ENCODE measurements at regions not wholly inside any gene's neighbourhood (a gene's known extent, or its start where the extent isn't known, plus 50 kb on each side); places are given as distances from the start of the nearest gene placed in this dataset.
"Not testable (repeated sequence)": the region's sequence is repeated elsewhere in the genome, so short reads cannot be mapped to it uniquely, and the experiment has no call there.

- DNase-seq (ENCODE audit: low spot score); H3K4me1 Mint-ChIP-seq (ENCODE audit: low read depth); H3K36me3 Mint-ChIP-seq (ENCODE audit: low read depth); H3K4me3 Mint-ChIP-seq; H3K9me3 Mint-ChIP-seq; H3K27me3 Mint-ChIP-seq (ENCODE audit: insufficient read depth); H3K27ac Mint-ChIP-seq; intact Hi-C loops (cut with micrococcal nuclease): not testable (repeated sequence)
These were observed 432.1 kb downstream of the CNTNAP3B start for GRCh38 chr9:41697080-41697479.

- not testable (repeated sequence) for H3K4me3 Mint-ChIP-seq, H3K27ac Mint-ChIP-seq
These were observed 449.9 kb downstream of the CNTNAP3B start for GRCh38 chr9:41679312-41679711.

GRCh38 chr9:41663497-41664036, 465.7 kb downstream of the CNTNAP3B start:
- H3K27ac Mint-ChIP-seq; H3K4me1 Mint-ChIP-seq (ENCODE audit: low read depth); DNase-seq (ENCODE audit: low spot score); H3K4me3 Mint-ChIP-seq; H3K9me3 Mint-ChIP-seq; H3K27me3 Mint-ChIP-seq (ENCODE audit: insufficient read depth); intact Hi-C loops (cut with micrococcal nuclease); H3K36me3 Mint-ChIP-seq (ENCODE audit: low read depth): not testable (repeated sequence)

More at GRCh38 chr9:41679312-41679711, 449.9 kb downstream of the CNTNAP3B start:
- H3K4me1 Mint-ChIP-seq (ENCODE audit: low read depth); DNase-seq (ENCODE audit: low spot score); intact Hi-C loops (cut with micrococcal nuclease); H3K9me3 Mint-ChIP-seq; H3K27me3 Mint-ChIP-seq (ENCODE audit: insufficient read depth); H3K36me3 Mint-ChIP-seq (ENCODE audit: low read depth): not testable (repeated sequence)

DNA sequence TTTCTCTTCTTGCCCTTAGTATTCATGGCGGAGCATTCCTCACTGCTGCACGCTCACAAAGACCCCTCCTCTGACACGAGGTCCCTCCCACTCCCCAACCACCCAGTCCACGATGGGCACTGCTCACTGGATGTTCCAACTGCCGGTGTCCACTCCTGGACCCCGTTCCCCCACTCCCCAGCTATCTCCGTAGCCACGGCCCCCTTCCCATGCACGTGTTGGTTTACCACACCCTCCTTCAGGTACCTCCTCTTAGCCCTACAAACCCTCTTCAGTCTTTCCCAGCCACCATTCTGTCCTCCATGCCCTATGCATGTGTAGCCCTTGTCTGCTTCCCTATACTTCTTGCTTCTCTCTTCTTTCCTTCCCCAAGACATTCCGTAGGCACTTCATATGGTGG, 469.6 kb upstream of the ZNG1F start:
- intact Hi-C loops (cut with micrococcal nuclease); DNase-seq (ENCODE audit: low spot score); H3K27ac Mint-ChIP-seq; H3K9me3 Mint-ChIP-seq; H3K36me3 Mint-ChIP-seq (ENCODE audit: low read depth); H3K4me3 Mint-ChIP-seq; H3K27me3 Mint-ChIP-seq (ENCODE audit: insufficient read depth): not testable (repeated sequence)
- H3K4me1 Mint-ChIP-seq (ENCODE audit: low read depth) = peaks cover 11% of the 10 kb centered on the region

GRCh38 chr9:41658116-41658515, 469.0 kb upstream of the ZNG1F start:
- H3K36me3 Mint-ChIP-seq (ENCODE audit: low read depth); intact Hi-C loops (cut with micrococcal nuclease); DNase-seq (ENCODE audit: low spot score); H3K27me3 Mint-ChIP-seq (ENCODE audit: insufficient read depth); H3K4me3 Mint-ChIP-seq; H3K9me3 Mint-ChIP-seq; H3K27ac Mint-ChIP-seq: not testable (repeated sequence)
- peaks cover 16% of the 10 kb centered on the region for H3K4me1 Mint-ChIP-seq (ENCODE audit: low read depth)

GRCh38 chr9:41657141-41657540, 468.0 kb upstream of the ZNG1F start:
- H3K4me3 Mint-ChIP-seq; H3K27me3 Mint-ChIP-seq (ENCODE audit: insufficient read depth); intact Hi-C loops (cut with micrococcal nuclease): not testable (repeated sequence)

DNA sequence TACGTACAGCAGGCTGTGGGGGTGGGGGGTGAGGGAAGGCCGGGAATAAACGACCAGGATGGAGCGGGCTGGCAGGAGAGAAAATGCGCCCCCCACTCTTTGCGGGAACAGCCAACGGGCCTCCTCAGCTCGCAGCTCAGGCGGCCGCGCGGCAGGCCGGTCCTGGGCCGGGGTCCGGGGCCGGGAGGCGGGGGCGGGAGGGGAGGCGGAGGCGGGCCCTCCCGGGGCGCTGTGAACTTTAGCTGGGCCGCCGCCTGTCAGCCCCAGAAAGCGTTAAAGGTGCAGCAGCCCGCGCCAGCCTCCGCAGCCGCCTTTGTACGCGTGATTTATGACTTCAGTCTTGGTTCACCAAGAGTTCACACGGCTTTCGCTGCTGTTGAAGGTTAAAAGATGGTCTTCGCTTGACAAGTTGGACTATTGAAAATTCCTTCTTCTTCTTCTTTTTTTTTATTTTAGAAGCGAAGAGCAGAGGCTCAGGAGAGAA, 466.0 kb upstream of the ZNG1F start:
- H3K27me3 Mint-ChIP-seq (ENCODE audit: insufficient read depth); H3K4me3 Mint-ChIP-seq; H3K27ac Mint-ChIP-seq; intact Hi-C loops (cut with micrococcal nuclease); DNase-seq (ENCODE audit: low spot score); H3K36me3 Mint-ChIP-seq (ENCODE audit: low read depth); H3K9me3 Mint-ChIP-seq: not testable (repeated sequence)
- peaks cover 16% of the 10 kb centered on the region for H3K4me1 Mint-ChIP-seq (ENCODE audit: low read depth)

More at GRCh38 chr9:41657141-41657540, 468.0 kb upstream of the ZNG1F start:
- H3K27ac Mint-ChIP-seq; H3K9me3 Mint-ChIP-seq; H3K36me3 Mint-ChIP-seq (ENCODE audit: low read depth); DNase-seq (ENCODE audit: low spot score): not testable (repeated sequence)
- peaks cover 16% of the 10 kb centered on the region for H3K4me1 Mint-ChIP-seq (ENCODE audit: low read depth)

DNA sequence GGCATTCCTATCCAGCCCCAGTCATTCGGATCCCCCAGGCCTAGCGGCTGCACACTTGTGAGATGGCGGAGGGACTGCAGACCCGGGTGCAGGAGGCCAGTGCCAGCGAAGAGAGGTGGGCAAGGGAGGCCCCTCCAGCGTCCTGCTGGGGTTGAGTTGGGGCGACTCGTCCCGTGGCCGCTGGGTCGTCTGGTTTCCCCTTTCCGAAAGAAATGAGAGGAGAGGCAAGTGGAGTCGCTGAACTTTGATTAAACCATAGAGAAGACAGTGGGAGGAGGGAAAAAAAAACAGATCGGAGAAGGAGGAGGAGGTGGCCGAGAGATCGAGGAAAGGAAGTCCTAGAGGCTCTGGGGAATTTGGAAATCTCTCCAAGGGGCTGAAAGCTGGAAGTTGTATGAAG, 465.2 kb upstream of the ZNG1F start:
- H3K27me3 Mint-ChIP-seq (ENCODE audit: insufficient read depth); H3K9me3 Mint-ChIP-seq; H3K36me3 Mint-ChIP-seq (ENCODE audit: low read depth); H3K4me3 Mint-ChIP-seq; DNase-seq (ENCODE audit: low spot score); intact Hi-C loops (cut with micrococcal nuclease): not testable (repeated sequence)
- peak overlapping the region; percentile 56 for H3K27ac Mint-ChIP-seq
- H3K4me1 Mint-ChIP-seq (ENCODE audit: low read depth) = peaks cover 16% of the 10 kb centered on the region

GRCh38 chr9:41653560-41654340, 464.6 kb upstream of the ZNG1F start:
- H3K36me3 Mint-ChIP-seq (ENCODE audit: low read depth); intact Hi-C loops (cut with micrococcal nuclease); DNase-seq (ENCODE audit: low spot score); H3K9me3 Mint-ChIP-seq; H3K27me3 Mint-ChIP-seq (ENCODE audit: insufficient read depth); H3K27ac Mint-ChIP-seq: not testable (repeated sequence)
- H3K4me3 Mint-ChIP-seq = peak overlapping the region; percentile 37
- H3K4me1 Mint-ChIP-seq (ENCODE audit: low read depth) = peaks cover 16% of the 10 kb centered on the region

DNA sequence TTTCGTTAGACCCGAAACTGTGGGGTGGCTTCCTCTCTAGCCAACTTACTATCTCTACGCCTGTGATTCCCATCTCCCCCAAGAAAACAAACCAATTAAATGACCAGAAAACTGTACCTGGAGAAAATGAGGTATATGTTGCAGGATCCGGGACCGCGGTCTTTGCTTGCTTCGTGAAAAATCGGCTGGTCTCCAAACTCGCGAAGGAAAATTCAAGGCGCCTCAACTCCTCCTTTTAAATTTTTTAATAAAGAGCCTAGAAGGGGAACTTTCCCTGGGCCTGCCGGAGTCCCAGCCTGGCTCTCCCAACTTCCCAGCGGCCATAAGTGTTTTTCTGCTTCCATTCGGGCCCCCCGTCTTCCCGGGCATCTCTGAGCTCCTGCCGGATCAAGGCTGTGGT, 463.7 kb upstream of the ZNG1F start:
- H3K27me3 Mint-ChIP-seq (ENCODE audit: insufficient read depth); intact Hi-C loops (cut with micrococcal nuclease); H3K9me3 Mint-ChIP-seq; H3K27ac Mint-ChIP-seq; DNase-seq (ENCODE audit: low spot score); H3K36me3 Mint-ChIP-seq (ENCODE audit: low read depth); H3K4me3 Mint-ChIP-seq: not testable (repeated sequence)
- H3K4me1 Mint-ChIP-seq (ENCODE audit: low read depth) = peaks cover 16% of the 10 kb centered on the region

GRCh38 chr9:41652100-41652713, 463.1 kb upstream of the ZNG1F start:
- DNase-seq (ENCODE audit: low spot score); H3K9me3 Mint-ChIP-seq; H3K4me3 Mint-ChIP-seq; H3K36me3 Mint-ChIP-seq (ENCODE audit: low read depth); H3K27ac Mint-ChIP-seq; H3K27me3 Mint-ChIP-seq (ENCODE audit: insufficient read depth); intact Hi-C loops (cut with micrococcal nuclease): not testable (repeated sequence)
- peaks cover 16% of the 10 kb centered on the region for H3K4me1 Mint-ChIP-seq (ENCODE audit: low read depth)

DNA sequence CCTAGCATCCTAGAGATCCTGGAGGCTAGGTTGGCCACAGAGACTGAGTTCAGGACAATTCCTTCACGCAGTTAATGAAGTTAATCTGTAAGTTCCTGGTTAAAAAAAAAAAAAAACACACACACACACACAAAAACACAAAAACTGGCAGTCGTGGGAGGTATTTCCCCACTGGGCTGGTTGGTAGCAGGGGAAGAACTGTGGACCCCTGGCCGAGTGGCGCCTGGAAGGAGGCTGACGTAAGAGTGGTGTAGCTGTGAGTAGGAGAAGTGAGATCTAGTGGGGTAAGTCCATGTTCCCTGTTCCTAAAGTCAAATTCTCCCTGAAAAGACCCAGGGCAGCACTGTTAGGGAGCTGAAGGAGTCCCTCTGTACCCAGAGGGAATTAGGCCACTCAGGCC, 461.0 kb upstream of the ZNG1F start:
- intact Hi-C loops (cut with micrococcal nuclease); H3K36me3 Mint-ChIP-seq (ENCODE audit: low read depth); H3K27me3 Mint-ChIP-seq (ENCODE audit: insufficient read depth); H3K9me3 Mint-ChIP-seq; DNase-seq (ENCODE audit: low spot score); H3K4me3 Mint-ChIP-seq; H3K27ac Mint-ChIP-seq: not testable (repeated sequence)
- peaks cover 16% of the 10 kb centered on the region for H3K4me1 Mint-ChIP-seq (ENCODE audit: low read depth)

DNA sequence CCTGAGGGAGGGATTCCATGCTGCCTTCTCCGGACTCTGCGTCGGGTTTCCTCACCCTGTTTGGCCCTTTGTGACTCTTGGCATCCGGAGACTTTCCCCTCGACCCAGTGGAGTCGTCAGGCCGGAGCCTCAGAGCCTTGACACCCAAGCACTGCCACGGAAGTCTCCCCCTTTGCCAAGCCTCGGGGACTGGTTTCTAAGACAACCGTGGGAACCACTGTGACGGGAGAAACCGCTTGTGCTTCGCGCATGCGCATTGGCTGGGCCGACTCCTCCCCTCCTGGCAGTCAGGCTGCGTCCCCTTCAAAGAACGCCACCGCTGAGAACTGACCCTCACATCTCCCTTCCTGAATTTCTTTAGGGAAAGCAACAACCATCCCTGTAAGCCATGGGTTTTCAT, 459.4 kb upstream of the ZNG1F start:
- DNase-seq (ENCODE audit: low spot score); H3K27me3 Mint-ChIP-seq (ENCODE audit: insufficient read depth); H3K27ac Mint-ChIP-seq; H3K4me3 Mint-ChIP-seq; intact Hi-C loops (cut with micrococcal nuclease); H3K9me3 Mint-ChIP-seq; H3K36me3 Mint-ChIP-seq (ENCODE audit: low read depth): not testable (repeated sequence)
- peaks cover 12% of the 10 kb centered on the region for H3K4me1 Mint-ChIP-seq (ENCODE audit: low read depth)

Measured in activated T-helper 1 cell treated with anti-CD3 and anti-CD28 coated beads, Interleukin-12 subunit alpha, Interleukin-12 subunit beta, Interleukin-2, Interleukin-4 antibody, amounts not matched to agents 30 ng/mL and 10 ng/mL and 1 ng/mL, durations not matched to agents 14 hours and 24 hours and 36 hours (primary cell).